GM12873 (cell line): ENCODE measurements at regions not wholly inside any gene's neighbourhood (a gene's known extent, or its start where the extent isn't known, plus 50 kb on each side); places are given as distances from the start of the nearest gene placed in this dataset.

ENCODE experiments used
- CTCF ChIP-seq: IDR thresholded peaks from 2 replicates; pipeline ENCODE4 v1.5.1; 2012; ENCODE audit warnings: low read depth, mild to moderate bottlenecking, moderate library complexity, low read length, control low read depth; ENCODE audit not compliant: insufficient read depth; ENCODE audit errors: missing control alignments

- no peak for TF ChIP-seq CTCF
Observed at GRCh38 chr7:25798344-25798743, 353.7 kb upstream of the NFE2L3 start.

- no peak for TF ChIP-seq CTCF
Observed at GRCh38 chr7:25801214-25801613, 350.8 kb upstream of the NFE2L3 start.

GRCh38 chr7:25802057-25802456 lies 349.9 kb upstream of the NFE2L3 start:
- TF ChIP-seq CTCF, result no peak

GRCh38 chr7:25802473-25802872 lies 349.5 kb upstream of the NFE2L3 start:
- TF ChIP-seq CTCF, result no peak

- no peak for TF ChIP-seq CTCF
Observed at GRCh38 chr7:25803117-25803887, 348.7 kb upstream of the NFE2L3 start.

GRCh38 chr7:25804154-25804553 lies 347.8 kb upstream of the NFE2L3 start:
- no peak for TF ChIP-seq CTCF

- TF ChIP-seq CTCF, result no peak
Observed at GRCh38 chr7:25805027-25805687, 346.8 kb upstream of the NFE2L3 start.
